Epithelial cell of prostate (primary cell): ENCODE measurements at regions not wholly inside any gene's neighbourhood (a gene's known extent, or its start where the extent isn't known, plus 50 kb on each side); places are given as distances from the start of the nearest gene placed in this dataset.
A peak's percentile ranks its signal among the peaks of the same experiment; 100 is the strongest.
"Not testable (repeated sequence)": the region's sequence is repeated elsewhere in the genome, so short reads cannot be mapped to it uniquely, and the experiment has no call there.

Experiments
- DNase-seq: peaks from one replicate; pipeline ENCODE4 v3.0.0-alpha.2; 2011; ENCODE audit warnings: low read depth, low spot score
- H3K27ac ChIP-seq: fragments of 450-650 bp; 2 replicates; pipeline ENCODE4 v1.5.1; 2017; ENCODE audit warnings: mild to moderate bottlenecking

- no peak for DNase-seq
- H3K27ac ChIP-seq: no peak overlapping the region
Observed at GRCh38 chr22:44650806-44651205, 51.2 kb upstream of the PRR5 start.

- H3K27ac ChIP-seq: peak overlapping the region; percentile 10
- peak; percentile 79 for DNase-seq
Observed at GRCh38 chr22:44648821-44649565, 53.0 kb upstream of the PRR5 start.

GRCh38 chr22:44648085-44648820, 53.8 kb upstream of the PRR5 start:
- H3K27ac ChIP-seq: peak overlapping the region; percentile 10

GRCh38 chr22:44647141-44647540, 54.9 kb upstream of the PRR5 start:
- no peak for DNase-seq
- no peak overlapping the region for H3K27ac ChIP-seq

More at GRCh38 chr22:44648085-44648820, 53.8 kb upstream of the PRR5 start:
- no peak for DNase-seq

GRCh38 chr22:44646668-44647067, 55.3 kb upstream of the PRR5 start:
- no peak for DNase-seq
- H3K27ac ChIP-seq: no peak overlapping the region

- DNase-seq: no peak
- H3K27ac ChIP-seq: no peak overlapping the region
Observed at GRCh38 chr22:44646141-44646540, 55.9 kb upstream of the PRR5 start.

- H3K27ac ChIP-seq: no peak overlapping the region
- DNase-seq: no peak
Observed at GRCh38 chr22:44645531-44645930, 56.5 kb upstream of the PRR5 start.

GRCh38 chr22:44645083-44645482, 56.9 kb upstream of the PRR5 start:
- no peak for DNase-seq
- H3K27ac ChIP-seq: no peak overlapping the region

GRCh38 chr22:44643526-44644101, 58.4 kb upstream of the PRR5 start:
- not testable (repeated sequence) for H3K27ac ChIP-seq, DNase-seq

- H3K27ac ChIP-seq: no peak overlapping the region
- no peak for DNase-seq
Observed at GRCh38 chr22:44642096-44642644, 59.8 kb upstream of the PRR5 start.

GRCh38 chr22:44640618-44641155, 61.3 kb upstream of the PRR5 start:
- no peak for DNase-seq
- H3K27ac ChIP-seq: no peak overlapping the region

- no peak overlapping the region for H3K27ac ChIP-seq
- no peak for DNase-seq
Observed at GRCh38 chr22:44639891-44640617, 62.0 kb upstream of the PRR5 start.

GRCh38 chr22:44638971-44639760, 62.8 kb upstream of the PRR5 start:
- DNase-seq: no peak
- no peak overlapping the region for H3K27ac ChIP-seq

GRCh38 chr22:44636502-44637206, 65.3 kb upstream of the PRR5 start:
- not testable (repeated sequence) for DNase-seq

GRCh38 chr22:44635567-44635966, 66.4 kb upstream of the PRR5 start:
- not testable (repeated sequence) for H3K27ac ChIP-seq, DNase-seq

More at GRCh38 chr22:44636502-44637206, 65.3 kb upstream of the PRR5 start:
- not testable (repeated sequence) for H3K27ac ChIP-seq

- no peak for DNase-seq
- H3K27ac ChIP-seq: no peak overlapping the region
Observed at GRCh38 chr22:44634426-44635321, 67.3 kb upstream of the PRR5 start.

- DNase-seq: no peak
- no peak overlapping the region for H3K27ac ChIP-seq
Observed at GRCh38 chr22:44633647-44634046, 68.4 kb upstream of the PRR5 start.
